ENCODE measurements at regions not wholly inside any gene's neighbourhood (a gene's known extent, or its start where the extent isn't known, plus 50 kb on each side); places are given as distances from the start of the nearest gene placed in this dataset.
"Not testable (repeated sequence)": the region's sequence is repeated elsewhere in the genome, so short reads cannot be mapped to it uniquely, and the experiment has no call there.

DNA sequence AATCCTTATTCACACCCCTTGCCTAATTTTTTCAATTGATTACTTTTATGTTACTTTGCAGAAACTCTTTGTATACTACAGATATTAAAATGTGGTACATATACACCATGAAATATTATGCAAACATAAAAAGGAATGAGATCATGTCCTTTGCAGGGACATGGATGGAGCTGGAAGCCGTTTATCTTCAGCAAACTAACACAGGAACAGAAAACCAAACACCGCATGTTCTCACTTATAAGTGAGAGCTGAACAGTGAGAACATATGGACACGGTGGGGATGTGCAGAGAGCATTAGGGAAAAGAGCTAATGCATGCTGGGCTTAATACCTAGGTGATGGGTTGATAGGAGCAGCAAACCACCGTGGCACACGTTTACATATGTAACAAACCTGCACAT lies 123.5 kb upstream of the DIAPH2 start:
- TF ChIP-seq POLR2A (IDR thresholded peaks at IDR 0.05) = not testable (repeated sequence)
- TF ChIP-seq, protein P1, sequence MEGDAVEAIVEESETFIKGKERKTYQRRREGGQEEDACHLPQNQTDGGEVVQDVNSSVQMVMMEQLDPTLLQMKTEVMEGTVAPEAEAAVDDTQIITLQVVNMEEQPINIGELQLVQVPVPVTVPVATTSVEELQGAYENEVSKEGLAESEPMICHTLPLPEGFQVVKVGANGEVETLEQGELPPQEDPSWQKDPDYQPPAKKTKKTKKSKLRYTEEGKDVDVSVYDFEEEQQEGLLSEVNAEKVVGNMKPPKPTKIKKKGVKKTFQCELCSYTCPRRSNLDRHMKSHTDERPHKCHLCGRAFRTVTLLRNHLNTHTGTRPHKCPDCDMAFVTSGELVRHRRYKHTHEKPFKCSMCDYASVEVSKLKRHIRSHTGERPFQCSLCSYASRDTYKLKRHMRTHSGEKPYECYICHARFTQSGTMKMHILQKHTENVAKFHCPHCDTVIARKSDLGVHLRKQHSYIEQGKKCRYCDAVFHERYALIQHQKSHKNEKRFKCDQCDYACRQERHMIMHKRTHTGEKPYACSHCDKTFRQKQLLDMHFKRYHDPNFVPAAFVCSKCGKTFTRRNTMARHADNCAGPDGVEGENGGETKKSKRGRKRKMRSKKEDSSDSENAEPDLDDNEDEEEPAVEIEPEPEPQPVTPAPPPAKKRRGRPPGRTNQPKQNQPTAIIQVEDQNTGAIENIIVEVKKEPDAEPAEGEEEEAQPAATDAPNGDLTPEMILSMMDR (IDR thresholded peaks at IDR 0.05) = not testable (repeated sequence)

Measured in right lobe of liver (tissue), 4 donors.